ENCODE measurements at regions not wholly inside any gene's neighbourhood (a gene's known extent, or its start where the extent isn't known, plus 50 kb on each side); places are given as distances from the start of the nearest gene placed in this dataset.

DNA sequence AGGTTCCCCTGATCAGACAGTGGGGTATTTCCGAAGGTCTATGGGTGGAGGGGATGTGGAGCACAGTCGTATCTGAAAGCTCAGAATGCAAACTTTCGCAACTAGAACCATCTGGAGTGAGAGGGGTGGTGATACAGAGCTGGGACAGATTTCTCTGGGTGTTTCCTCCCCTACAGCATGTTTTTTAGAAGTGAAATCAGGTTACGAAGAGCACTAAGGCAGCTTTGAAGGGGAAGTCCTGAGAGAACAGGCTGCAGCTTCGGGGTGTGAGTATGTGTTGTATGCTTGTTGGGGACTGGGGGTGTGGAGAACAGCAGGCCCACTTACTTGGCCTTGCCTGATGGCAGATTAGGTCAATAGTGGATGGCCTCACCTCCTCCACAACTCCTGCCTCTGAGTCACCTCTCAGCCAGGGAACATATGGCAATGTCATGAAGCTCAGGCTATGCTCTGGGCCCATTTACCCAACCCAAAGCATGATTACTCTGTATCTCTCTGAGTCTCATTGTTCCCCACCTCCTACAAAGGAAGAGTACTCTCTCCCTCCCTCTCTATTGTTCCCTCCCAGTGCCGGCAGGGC, 107.2 kb upstream of the RASGRP1 start:
- TF ChIP-seq POLR2A (IDR thresholded peaks at IDR 0.05), result no peak
- TF ChIP-seq, protein P1, sequence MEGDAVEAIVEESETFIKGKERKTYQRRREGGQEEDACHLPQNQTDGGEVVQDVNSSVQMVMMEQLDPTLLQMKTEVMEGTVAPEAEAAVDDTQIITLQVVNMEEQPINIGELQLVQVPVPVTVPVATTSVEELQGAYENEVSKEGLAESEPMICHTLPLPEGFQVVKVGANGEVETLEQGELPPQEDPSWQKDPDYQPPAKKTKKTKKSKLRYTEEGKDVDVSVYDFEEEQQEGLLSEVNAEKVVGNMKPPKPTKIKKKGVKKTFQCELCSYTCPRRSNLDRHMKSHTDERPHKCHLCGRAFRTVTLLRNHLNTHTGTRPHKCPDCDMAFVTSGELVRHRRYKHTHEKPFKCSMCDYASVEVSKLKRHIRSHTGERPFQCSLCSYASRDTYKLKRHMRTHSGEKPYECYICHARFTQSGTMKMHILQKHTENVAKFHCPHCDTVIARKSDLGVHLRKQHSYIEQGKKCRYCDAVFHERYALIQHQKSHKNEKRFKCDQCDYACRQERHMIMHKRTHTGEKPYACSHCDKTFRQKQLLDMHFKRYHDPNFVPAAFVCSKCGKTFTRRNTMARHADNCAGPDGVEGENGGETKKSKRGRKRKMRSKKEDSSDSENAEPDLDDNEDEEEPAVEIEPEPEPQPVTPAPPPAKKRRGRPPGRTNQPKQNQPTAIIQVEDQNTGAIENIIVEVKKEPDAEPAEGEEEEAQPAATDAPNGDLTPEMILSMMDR (IDR thresholded peaks at IDR 0.05), result no peak
- TF ChIP-seq POLR2AphosphoS5 (IDR thresholded peaks at IDR 0.05; ENCODE audit: insufficient read depth in 1 of 2, low read depth in 1 of 2), result no peak

Measured in vagina (tissue), 2 donors.